Liver (tissue), 3 donors: ENCODE measurements at regions not wholly inside any gene's neighbourhood (a gene's known extent, or its start where the extent isn't known, plus 50 kb on each side); places are given as distances from the start of the nearest gene placed in this dataset.

Experiments used
- ATF3 ChIP-seq: IDR thresholded peaks from 2 replicates; pipeline ENCODE4 v1.6.1; 2016; ENCODE audit warnings: antibody characterized with exemption
- EGR1 ChIP-seq, 2 donors: IDR thresholded peaks; 2 replicates each; pipeline ENCODE4 v1.6.1; 2016 to 2018; ENCODE audit warnings: antibody characterized with exemption in 2 of 2, low read depth in 2 of 2
- FOXA1 ChIP-seq: IDR thresholded peaks from 2 replicates; pipeline ENCODE4 v1.6.1; 2016; ENCODE audit warnings: antibody characterized with exemption
- GABPA ChIP-seq, 2 donors: IDR thresholded peaks in 1 of 2; conservative IDR thresholded peaks in 1 of 2; 2 replicates each; pipeline ENCODE4 v1.6.1; 2016; ENCODE audit warnings: antibody characterized with exemption in 2 of 2, mild to moderate bottlenecking in 1 of 2, moderate library complexity in 1 of 2
- HNF4G ChIP-seq: IDR thresholded peaks from 2 replicates; pipeline ENCODE4 v1.6.1; 2016; ENCODE audit warnings: antibody characterized with exemption
- JUND ChIP-seq, 2 donors: IDR thresholded peaks; 2 replicates each; pipeline ENCODE4 v1.6.1; 2016; ENCODE audit warnings: antibody characterized with exemption in 2 of 2
- MAX ChIP-seq: IDR thresholded peaks from 2 replicates; pipeline ENCODE4 v1.6.1; 2016; ENCODE audit warnings: antibody characterized with exemption
- RAD21 ChIP-seq, 2 donors: IDR thresholded peaks; 2 replicates each; pipeline ENCODE4 v1.6.1; 2016; ENCODE audit warnings: antibody characterized with exemption in 2 of 2, mild to moderate bottlenecking in 2 of 2
- REST ChIP-seq: IDR thresholded peaks from 2 replicates; pipeline ENCODE4 v1.6.1; 2016; ENCODE audit warnings: antibody characterized with exemption, mild to moderate bottlenecking
- TAF1 ChIP-seq: conservative IDR thresholded peaks from 2 replicates; pipeline ENCODE4 v1.6.1; 2016; ENCODE audit warnings: antibody characterized with exemption, mild to moderate bottlenecking
- YY1 ChIP-seq: IDR thresholded peaks from 2 replicates; pipeline ENCODE4 v1.6.1; 2016; ENCODE audit warnings: antibody characterized with exemption, mild to moderate bottlenecking
- TF ChIP-seq, protein P1 (sequence below): fragments of 150-350 bp; IDR thresholded peaks from 2 replicates; pipeline ENCODE4 v1.5.1; 2017; ENCODE audit warnings: improper control_type of control experiment, low read depth, low read length; ENCODE audit not compliant: missing input control
- donor health status: healthy.
- donor health status: healthy.

DNA sequence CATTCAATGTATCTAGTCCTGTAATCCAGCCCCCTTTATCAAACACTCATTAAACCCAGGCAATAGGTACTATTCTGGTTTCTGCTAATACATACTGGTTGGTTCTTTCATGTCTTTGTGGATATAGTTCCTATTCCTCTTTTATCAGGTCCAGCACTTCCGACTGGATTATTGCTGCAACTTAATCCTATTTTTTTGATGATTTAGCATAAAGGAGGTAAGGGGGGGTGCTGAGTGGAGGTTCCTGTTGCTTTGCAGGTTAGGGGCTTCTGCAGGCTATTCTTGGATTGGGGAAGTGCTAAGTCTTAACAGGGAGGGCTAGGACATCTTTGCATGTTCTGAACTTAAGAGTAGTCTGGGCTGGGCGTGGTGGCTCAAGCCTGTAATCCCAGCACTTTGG is 377.7 kb downstream of the FGF10 start:
- TF ChIP-seq REST (no peak), YY1 (no peak), TAF1 (no peak), JUND (IDR thresholded peaks at IDR 0.05) (no peak), ATF3 (no peak), RAD21 (IDR thresholded peaks at IDR 0.05) (no peak), EGR1 (IDR thresholded peaks at IDR 0.05; ENCODE audit: low read depth in 2 of 2) (no peak), GABPA (IDR thresholded peaks at IDR 0.05 in 1 of 2, conservative IDR thresholded peaks at IDR 0.05 in 1 of 2) (no peak), HNF4G (no peak), MAX (no peak), FOXA1 (no peak)
- TF ChIP-seq, protein P1, sequence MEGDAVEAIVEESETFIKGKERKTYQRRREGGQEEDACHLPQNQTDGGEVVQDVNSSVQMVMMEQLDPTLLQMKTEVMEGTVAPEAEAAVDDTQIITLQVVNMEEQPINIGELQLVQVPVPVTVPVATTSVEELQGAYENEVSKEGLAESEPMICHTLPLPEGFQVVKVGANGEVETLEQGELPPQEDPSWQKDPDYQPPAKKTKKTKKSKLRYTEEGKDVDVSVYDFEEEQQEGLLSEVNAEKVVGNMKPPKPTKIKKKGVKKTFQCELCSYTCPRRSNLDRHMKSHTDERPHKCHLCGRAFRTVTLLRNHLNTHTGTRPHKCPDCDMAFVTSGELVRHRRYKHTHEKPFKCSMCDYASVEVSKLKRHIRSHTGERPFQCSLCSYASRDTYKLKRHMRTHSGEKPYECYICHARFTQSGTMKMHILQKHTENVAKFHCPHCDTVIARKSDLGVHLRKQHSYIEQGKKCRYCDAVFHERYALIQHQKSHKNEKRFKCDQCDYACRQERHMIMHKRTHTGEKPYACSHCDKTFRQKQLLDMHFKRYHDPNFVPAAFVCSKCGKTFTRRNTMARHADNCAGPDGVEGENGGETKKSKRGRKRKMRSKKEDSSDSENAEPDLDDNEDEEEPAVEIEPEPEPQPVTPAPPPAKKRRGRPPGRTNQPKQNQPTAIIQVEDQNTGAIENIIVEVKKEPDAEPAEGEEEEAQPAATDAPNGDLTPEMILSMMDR: no peak
